ENCODE measurements at regions not wholly inside any gene's neighbourhood (a gene's known extent, or its start where the extent isn't known, plus 50 kb on each side); places are given as distances from the start of the nearest gene placed in this dataset.

- TF ChIP-seq CTCF (conservative IDR thresholded peaks at IDR 0.05; ENCODE audit: low read depth, low read length) = no peak
- TF ChIP-seq EZH2phosphoT487 (IDR thresholded peaks at IDR 0.05; ENCODE audit: borderline replicate concordance, low read length) = no peak
Measured at GRCh38 chr6:85828973-85829372, 186.3 kb upstream of the SYNCRIP start.

Data from PC-3 (cell line).